ENCODE measurements at regions not wholly inside any gene's neighbourhood (a gene's known extent, or its start where the extent isn't known, plus 50 kb on each side); places are given as distances from the start of the nearest gene placed in this dataset.

DNA sequence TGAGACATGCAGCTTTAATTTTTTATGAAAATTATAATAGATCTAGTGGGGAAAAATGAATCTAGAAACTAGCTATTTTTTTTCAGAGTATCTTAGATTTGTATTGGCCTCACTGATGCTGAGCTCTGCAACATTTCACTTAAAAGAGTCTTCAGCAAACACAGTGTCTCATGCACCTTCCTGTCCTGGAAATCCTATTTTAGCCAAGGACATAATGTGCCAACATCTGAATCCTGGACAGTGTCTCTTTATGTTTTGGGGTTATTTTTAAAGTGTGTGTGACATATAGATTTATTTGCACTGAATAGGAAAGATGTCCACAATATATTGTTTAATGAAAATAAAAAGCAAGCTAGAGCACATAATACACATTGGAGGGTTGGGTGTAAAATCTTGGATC lies 199.1 kb upstream of the FMN2 start:
- Histone ChIP-seq H3K9me3 (ENCODE audit: control insufficient read depth, insufficient read depth, low read depth, low read length) (no peaks in the 10 kb centered on the region), H3K4me3 (ENCODE audit: low read depth in 2 of 2, low read length in 2 of 2) (no peak overlapping the region), H3K36me3 (ENCODE audit: control insufficient read depth, insufficient read depth, low read length) (no peaks in the 10 kb centered on the region), H3K27ac (ENCODE audit: low read length) (no peak overlapping the region), H3K4me1 (ENCODE audit: control insufficient read depth, insufficient read depth, low read length) (no peaks in the 10 kb centered on the region), H3K27me3 (ENCODE audit: control insufficient read depth, insufficient read depth, low read length) (no peaks in the 10 kb centered on the region)
- TF ChIP-seq, protein P1, sequence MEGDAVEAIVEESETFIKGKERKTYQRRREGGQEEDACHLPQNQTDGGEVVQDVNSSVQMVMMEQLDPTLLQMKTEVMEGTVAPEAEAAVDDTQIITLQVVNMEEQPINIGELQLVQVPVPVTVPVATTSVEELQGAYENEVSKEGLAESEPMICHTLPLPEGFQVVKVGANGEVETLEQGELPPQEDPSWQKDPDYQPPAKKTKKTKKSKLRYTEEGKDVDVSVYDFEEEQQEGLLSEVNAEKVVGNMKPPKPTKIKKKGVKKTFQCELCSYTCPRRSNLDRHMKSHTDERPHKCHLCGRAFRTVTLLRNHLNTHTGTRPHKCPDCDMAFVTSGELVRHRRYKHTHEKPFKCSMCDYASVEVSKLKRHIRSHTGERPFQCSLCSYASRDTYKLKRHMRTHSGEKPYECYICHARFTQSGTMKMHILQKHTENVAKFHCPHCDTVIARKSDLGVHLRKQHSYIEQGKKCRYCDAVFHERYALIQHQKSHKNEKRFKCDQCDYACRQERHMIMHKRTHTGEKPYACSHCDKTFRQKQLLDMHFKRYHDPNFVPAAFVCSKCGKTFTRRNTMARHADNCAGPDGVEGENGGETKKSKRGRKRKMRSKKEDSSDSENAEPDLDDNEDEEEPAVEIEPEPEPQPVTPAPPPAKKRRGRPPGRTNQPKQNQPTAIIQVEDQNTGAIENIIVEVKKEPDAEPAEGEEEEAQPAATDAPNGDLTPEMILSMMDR (IDR thresholded peaks at IDR 0.05) = no peak
- no peak for TF ChIP-seq TCF7L2 (IDR thresholded peaks at IDR 0.05; ENCODE audit: low read depth, low read length)
- no peak for TF ChIP-seq POLR2AphosphoS5 (IDR thresholded peaks at IDR 0.05; ENCODE audit: low read depth, low read length)
- no peak for TF ChIP-seq SIN3A (IDR thresholded peaks at IDR 0.05; ENCODE audit: borderline replicate concordance, insufficient read depth, low read depth, low read length)
- TF ChIP-seq, protein P2, sequence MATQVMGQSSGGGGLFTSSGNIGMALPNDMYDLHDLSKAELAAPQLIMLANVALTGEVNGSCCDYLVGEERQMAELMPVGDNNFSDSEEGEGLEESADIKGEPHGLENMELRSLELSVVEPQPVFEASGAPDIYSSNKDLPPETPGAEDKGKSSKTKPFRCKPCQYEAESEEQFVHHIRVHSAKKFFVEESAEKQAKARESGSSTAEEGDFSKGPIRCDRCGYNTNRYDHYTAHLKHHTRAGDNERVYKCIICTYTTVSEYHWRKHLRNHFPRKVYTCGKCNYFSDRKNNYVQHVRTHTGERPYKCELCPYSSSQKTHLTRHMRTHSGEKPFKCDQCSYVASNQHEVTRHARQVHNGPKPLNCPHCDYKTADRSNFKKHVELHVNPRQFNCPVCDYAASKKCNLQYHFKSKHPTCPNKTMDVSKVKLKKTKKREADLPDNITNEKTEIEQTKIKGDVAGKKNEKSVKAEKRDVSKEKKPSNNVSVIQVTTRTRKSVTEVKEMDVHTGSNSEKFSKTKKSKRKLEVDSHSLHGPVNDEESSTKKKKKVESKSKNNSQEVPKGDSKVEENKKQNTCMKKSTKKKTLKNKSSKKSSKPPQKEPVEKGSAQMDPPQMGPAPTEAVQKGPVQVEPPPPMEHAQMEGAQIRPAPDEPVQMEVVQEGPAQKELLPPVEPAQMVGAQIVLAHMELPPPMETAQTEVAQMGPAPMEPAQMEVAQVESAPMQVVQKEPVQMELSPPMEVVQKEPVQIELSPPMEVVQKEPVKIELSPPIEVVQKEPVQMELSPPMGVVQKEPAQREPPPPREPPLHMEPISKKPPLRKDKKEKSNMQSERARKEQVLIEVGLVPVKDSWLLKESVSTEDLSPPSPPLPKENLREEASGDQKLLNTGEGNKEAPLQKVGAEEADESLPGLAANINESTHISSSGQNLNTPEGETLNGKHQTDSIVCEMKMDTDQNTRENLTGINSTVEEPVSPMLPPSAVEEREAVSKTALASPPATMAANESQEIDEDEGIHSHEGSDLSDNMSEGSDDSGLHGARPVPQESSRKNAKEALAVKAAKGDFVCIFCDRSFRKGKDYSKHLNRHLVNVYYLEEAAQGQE (IDR thresholded peaks at IDR 0.05; ENCODE audit: insufficient read depth in 1 of 2, low read depth in 2 of 2, low read length in 1 of 2) = no peak
- ChIA-PET POLR2A (no interaction called here), CTCF (no interaction called here)
- DNase-seq (ENCODE audit: low read depth, low spot score) (no peak), ATAC-seq (no peak)
- no TSS peak for BruUV-seq (replicated peaks)
- in situ Hi-C loops (cut with HindIII; ENCODE audit: low pct_unique_long_range_greater_than_20kb, low sequenced_read_pairs) = no loop called here
- intact Hi-C loops (cut with micrococcal nuclease; ENCODE audit: unreplicated experiment) = no loop called here

DNA sequence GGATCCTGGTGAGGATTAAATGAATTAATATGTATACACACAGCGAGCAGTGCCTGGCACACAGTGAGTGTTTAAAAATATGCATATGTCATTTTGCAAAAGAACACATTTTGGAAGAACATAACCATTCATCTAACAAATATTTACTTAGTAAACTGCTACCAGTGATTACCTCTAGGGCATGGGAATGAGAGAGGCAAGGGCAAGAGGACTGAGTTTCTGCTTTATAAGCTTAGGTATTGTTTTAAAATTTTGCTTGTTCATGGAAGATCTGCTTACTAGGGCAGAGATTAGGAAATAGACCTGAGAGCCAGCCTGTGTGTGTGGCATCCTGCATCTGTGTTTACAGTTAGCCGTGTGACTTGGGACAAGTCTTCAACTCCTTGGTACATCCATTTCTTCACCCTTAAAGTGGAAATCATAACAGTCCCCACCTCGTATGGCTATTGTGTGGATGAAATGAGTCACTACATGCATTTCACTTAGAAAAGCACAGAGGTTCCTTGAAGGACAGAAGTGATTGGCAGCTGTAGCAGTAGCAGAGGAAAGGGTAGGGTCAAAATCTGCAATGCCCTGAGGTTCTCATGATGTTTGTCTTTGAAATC lies 198.5 kb upstream of the FMN2 start:
- H3K4me3 ChIP-seq (ENCODE audit: low read depth in 2 of 2, low read length in 2 of 2) = no peak overlapping the region
- no peaks in the 10 kb centered on the region for H3K27me3 ChIP-seq (ENCODE audit: control insufficient read depth, insufficient read depth, low read length)
- ChIA-PET CTCF (no interaction called here), POLR2A (no interaction called here)
- H3K9me3 ChIP-seq (ENCODE audit: control insufficient read depth, insufficient read depth, low read depth, low read length) = no peaks in the 10 kb centered on the region
- no peaks in the 10 kb centered on the region for H3K36me3 ChIP-seq (ENCODE audit: control insufficient read depth, insufficient read depth, low read length)
- TF ChIP-seq, protein P1 (IDR thresholded peaks at IDR 0.05) = no peak
- TF ChIP-seq SIN3A (IDR thresholded peaks at IDR 0.05; ENCODE audit: borderline replicate concordance, insufficient read depth, low read depth, low read length) (no peak), TCF7L2 (IDR thresholded peaks at IDR 0.05; ENCODE audit: low read depth, low read length) (no peak), POLR2AphosphoS5 (IDR thresholded peaks at IDR 0.05; ENCODE audit: low read depth, low read length) (no peak)
- TF ChIP-seq, protein P2 (IDR thresholded peaks at IDR 0.05; ENCODE audit: insufficient read depth in 1 of 2, low read depth in 2 of 2, low read length in 1 of 2) = no peak
- no TSS peak for BruUV-seq (replicated peaks)
- H3K27ac ChIP-seq (ENCODE audit: low read length) = no peak overlapping the region
- no peak for ATAC-seq
- intact Hi-C loops (cut with micrococcal nuclease; ENCODE audit: unreplicated experiment) = no loop called here
- no peaks in the 10 kb centered on the region for H3K4me1 ChIP-seq (ENCODE audit: control insufficient read depth, insufficient read depth, low read length)
- in situ Hi-C loops (cut with HindIII; ENCODE audit: low pct_unique_long_range_greater_than_20kb, low sequenced_read_pairs) = no loop called here
- no peak for DNase-seq (ENCODE audit: low read depth, low spot score)
